ENCODE measurements at regions not wholly inside any gene's neighbourhood (a gene's known extent, or its start where the extent isn't known, plus 50 kb on each side); places are given as distances from the start of the nearest gene placed in this dataset.

DNA sequence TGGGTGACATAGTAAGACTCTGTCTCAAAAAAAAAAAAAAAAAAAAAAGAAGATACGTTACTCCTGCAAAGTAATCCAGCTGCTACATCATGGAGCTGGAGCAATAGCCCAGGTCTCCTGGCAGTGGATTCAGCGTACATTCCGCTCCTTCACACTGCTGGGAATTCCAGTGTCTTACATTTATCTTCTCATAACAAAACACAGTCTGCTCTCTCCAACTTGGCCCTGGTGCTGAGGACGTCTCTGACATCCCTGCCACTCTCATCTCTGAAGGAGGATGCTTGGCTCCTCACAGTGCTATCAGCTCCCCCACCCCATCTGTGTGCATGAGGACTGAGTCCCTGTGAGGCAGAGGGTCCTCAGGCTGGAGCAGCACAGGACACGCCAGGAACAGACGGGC is 529.8 kb downstream of the CD83 start:
- TF ChIP-seq, protein P1, sequence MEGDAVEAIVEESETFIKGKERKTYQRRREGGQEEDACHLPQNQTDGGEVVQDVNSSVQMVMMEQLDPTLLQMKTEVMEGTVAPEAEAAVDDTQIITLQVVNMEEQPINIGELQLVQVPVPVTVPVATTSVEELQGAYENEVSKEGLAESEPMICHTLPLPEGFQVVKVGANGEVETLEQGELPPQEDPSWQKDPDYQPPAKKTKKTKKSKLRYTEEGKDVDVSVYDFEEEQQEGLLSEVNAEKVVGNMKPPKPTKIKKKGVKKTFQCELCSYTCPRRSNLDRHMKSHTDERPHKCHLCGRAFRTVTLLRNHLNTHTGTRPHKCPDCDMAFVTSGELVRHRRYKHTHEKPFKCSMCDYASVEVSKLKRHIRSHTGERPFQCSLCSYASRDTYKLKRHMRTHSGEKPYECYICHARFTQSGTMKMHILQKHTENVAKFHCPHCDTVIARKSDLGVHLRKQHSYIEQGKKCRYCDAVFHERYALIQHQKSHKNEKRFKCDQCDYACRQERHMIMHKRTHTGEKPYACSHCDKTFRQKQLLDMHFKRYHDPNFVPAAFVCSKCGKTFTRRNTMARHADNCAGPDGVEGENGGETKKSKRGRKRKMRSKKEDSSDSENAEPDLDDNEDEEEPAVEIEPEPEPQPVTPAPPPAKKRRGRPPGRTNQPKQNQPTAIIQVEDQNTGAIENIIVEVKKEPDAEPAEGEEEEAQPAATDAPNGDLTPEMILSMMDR (IDR thresholded peaks at IDR 0.05; ENCODE audit: insufficient read depth, low read length, poor library complexity, severe bottlenecking): no peak
- TF ChIP-seq EZH2phosphoT487 (conservative IDR thresholded peaks at IDR 0.05; ENCODE audit: low read length): no peak
